Neural cell (in vitro differentiated cells): ENCODE measurements at regions not wholly inside any gene's neighbourhood (a gene's known extent, or its start where the extent isn't known, plus 50 kb on each side); places are given as distances from the start of the nearest gene placed in this dataset.

Source experiments
- CTCF ChIP-seq: fragments of 450-650 bp; IDR thresholded peaks from 2 replicates; pipeline ENCODE4 v1.5.1; 2014; ENCODE audit warnings: antibody characterized with exemption, mild to moderate bottlenecking, moderate library complexity; ENCODE audit not compliant: poor library complexity, severe bottlenecking
- EP300 ChIP-seq: fragments of 450-650 bp; conservative IDR thresholded peaks from 2 replicates; pipeline ENCODE4 v1.6.1; 2014; ENCODE audit warnings: antibody characterized with exemption, mild to moderate bottlenecking, moderate library complexity; ENCODE audit not compliant: poor library complexity, severe bottlenecking
- EZH2 ChIP-seq: fragments of 200-600, 300-800 bp; shearing (Covaris generic), sonication (generic); IDR thresholded peaks from 2 replicates; pipeline ENCODE4 v1.6.1; 2014; ENCODE audit warnings: antibody characterized with exemption, low read length, borderline replicate concordance, mild to moderate bottlenecking; ENCODE audit not compliant: insufficient read depth, poor library complexity, severe bottlenecking
- POLR2AphosphoS5 ChIP-seq: IDR thresholded peaks from 2 replicates; pipeline ENCODE4 v1.6.1; 2012
- RAD21 ChIP-seq: fragments of 450-650 bp; conservative IDR thresholded peaks from 2 replicates; pipeline ENCODE4 v1.6.1; 2014; ENCODE audit warnings: antibody characterized with exemption, mild to moderate bottlenecking, moderate library complexity
- REST ChIP-seq: IDR thresholded peaks from 2 replicates; pipeline ENCODE4 v1.6.1; 2012; ENCODE audit warnings: borderline replicate concordance
- TAF1 ChIP-seq: IDR thresholded peaks from 2 replicates; pipeline ENCODE4 v1.6.1; 2012; ENCODE audit warnings: low read depth

DNA sequence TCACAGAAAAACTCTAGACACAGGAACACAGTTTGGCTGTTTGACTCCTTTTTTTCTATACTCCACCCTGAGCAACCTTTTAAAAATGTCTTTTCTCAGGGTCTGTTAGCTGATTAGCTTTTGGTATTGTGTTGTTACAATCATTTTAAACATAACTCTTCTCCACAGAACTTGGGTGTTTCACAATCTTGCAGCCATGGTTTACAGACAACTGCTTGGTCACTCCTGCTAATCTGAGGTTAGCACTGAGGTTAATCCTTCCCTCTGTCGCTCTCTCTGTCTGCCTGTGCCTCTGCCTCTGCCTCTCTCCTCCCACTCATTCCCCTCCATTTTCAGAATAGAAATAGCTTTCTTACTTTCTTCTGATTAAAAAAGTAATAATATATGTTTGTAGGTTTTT lies 62.4 kb upstream of the ZBED5 start:
- TF ChIP-seq CTCF (no peak), REST (no peak), POLR2AphosphoS5 (no peak), EZH2 (no peak), RAD21 (no peak), EP300 (no peak), TAF1 (no peak)
